ENCODE measurements at regions not wholly inside any gene's neighbourhood (a gene's known extent, or its start where the extent isn't known, plus 50 kb on each side); places are given as distances from the start of the nearest gene placed in this dataset.

DNA sequence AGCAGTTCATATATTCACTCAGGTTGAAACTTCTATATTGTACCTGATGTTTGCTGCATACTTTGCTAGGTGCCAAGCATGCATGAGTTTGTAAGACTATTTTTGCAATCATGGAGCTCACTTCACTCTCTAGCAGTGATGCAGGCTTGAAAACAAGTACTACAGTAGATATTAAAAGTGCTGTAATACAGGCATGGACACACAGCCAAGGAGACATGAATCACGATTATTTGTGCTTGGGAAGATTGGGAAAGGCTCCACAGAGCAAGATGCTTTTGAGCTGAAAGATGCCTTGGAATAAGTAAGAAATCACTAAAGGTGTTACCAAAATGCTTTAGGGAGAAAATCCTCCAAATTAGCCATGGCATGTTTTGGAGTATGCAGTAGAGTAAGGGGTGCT is 427.4 kb downstream of the UTRN start:
- H3K4me3 ChIP-seq (ENCODE audit: low read depth, low read length): no peak overlapping the region
- TF ChIP-seq, protein P1, sequence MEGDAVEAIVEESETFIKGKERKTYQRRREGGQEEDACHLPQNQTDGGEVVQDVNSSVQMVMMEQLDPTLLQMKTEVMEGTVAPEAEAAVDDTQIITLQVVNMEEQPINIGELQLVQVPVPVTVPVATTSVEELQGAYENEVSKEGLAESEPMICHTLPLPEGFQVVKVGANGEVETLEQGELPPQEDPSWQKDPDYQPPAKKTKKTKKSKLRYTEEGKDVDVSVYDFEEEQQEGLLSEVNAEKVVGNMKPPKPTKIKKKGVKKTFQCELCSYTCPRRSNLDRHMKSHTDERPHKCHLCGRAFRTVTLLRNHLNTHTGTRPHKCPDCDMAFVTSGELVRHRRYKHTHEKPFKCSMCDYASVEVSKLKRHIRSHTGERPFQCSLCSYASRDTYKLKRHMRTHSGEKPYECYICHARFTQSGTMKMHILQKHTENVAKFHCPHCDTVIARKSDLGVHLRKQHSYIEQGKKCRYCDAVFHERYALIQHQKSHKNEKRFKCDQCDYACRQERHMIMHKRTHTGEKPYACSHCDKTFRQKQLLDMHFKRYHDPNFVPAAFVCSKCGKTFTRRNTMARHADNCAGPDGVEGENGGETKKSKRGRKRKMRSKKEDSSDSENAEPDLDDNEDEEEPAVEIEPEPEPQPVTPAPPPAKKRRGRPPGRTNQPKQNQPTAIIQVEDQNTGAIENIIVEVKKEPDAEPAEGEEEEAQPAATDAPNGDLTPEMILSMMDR (IDR thresholded peaks at IDR 0.05; ENCODE audit: borderline replicate concordance, insufficient read depth, low read depth, low read length): no peak

DNA sequence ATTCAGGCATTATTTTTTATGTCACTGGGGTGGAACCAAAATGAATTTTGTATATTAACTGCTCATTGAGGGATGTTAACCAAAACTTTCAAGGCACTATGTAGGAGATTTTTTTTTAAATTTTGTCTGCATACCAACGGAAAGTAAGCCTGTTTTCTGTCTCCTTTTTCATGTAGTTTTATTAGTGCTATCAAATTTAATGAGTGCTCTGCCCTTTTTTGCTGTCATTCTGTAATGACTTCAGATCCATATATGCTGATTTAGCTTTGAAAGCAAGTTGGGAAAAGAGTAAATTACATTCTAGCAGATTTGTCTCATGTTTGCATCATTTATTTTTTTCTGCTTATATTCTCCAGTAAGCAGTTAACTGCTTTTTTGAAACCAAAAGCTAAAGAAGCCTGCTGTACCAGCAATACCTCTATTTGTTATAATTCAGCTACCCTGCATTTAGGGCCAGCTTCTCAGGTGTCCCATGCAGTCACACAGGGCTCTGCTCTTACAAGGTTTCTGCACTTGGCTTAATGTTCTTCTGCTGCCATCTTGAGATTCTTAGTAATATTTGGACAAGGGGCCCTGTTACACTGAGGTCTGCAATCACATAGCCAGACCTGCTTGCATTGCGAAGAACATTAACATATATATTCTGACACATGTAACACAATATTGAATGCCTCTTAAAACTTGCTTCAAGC is 429.0 kb downstream of the UTRN start:
- no peak overlapping the region for H3K4me3 ChIP-seq (ENCODE audit: low read depth, low read length)
- TF ChIP-seq, protein P1 (IDR thresholded peaks at IDR 0.05; ENCODE audit: borderline replicate concordance, insufficient read depth, low read depth, low read length): no peak

DNA sequence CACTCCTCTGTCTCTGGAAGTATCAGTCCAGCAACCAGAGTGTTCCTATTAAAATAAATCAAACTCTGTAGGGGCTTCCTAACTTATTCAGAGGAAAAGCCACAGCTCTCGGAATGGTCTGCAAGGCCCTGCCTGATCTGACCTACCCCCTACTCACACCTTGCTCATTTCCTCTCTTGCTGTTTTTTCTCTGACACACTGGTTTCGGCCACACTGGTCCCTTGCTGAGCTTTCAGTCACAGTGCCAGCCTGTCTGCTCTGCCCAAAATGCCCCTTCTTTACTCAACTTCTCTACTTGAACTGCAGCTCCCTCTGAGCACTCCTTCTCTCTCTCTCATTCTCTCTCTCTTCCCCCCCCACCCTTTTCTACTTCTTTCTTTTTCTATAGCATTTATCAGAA is 430.2 kb downstream of the UTRN start:
- no peak overlapping the region for H3K4me3 ChIP-seq (ENCODE audit: low read depth, low read length)
- TF ChIP-seq, protein P1 (IDR thresholded peaks at IDR 0.05; ENCODE audit: borderline replicate concordance, insufficient read depth, low read depth, low read length): no peak

DNA sequence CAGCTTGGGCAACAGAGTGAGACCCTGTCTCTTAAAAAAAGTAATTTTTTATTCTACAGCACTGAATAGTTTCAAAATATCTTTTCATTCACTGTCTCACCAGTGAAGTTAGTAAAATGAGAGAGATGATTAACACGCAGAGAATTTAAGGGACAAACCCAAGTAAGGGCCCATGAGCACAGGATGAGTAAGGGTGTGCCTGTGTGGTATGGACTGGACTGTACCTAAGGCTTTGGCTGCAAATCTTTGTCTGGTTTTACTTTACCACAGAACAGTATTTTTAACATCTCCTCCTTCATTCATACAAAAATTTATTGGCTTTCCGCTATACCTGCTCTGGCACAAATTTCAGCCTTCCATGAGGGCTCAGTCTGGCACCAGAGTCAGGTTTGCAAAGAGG is 433.3 kb downstream of the UTRN start:
- no peak overlapping the region for H3K4me3 ChIP-seq (ENCODE audit: low read depth, low read length)
- TF ChIP-seq, protein P1 (IDR thresholded peaks at IDR 0.05; ENCODE audit: borderline replicate concordance, insufficient read depth, low read depth, low read length): no peak

DNA sequence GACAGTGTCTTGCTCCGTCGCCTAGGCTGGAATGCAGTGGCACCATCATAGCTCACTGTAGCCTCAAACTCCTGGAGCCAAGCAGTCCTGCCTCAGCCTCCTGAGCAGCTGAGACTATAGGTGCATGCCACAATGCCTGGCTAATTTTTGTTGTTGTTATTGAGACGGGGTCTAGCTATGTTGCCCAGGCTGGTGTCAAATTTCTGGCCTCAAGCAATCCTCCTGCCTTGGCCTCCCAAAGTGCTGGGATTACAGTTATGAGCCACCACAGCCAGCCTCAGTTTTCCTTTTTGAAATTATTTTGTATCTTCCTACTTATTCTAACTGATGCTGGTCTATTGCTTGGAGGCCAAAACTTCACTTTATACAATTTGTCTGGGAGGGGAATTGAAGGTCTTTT is 436.1 kb downstream of the UTRN start:
- no peak overlapping the region for H3K4me3 ChIP-seq (ENCODE audit: low read depth, low read length)
- TF ChIP-seq, protein P1 (IDR thresholded peaks at IDR 0.05; ENCODE audit: borderline replicate concordance, insufficient read depth, low read depth, low read length): no peak

DNA sequence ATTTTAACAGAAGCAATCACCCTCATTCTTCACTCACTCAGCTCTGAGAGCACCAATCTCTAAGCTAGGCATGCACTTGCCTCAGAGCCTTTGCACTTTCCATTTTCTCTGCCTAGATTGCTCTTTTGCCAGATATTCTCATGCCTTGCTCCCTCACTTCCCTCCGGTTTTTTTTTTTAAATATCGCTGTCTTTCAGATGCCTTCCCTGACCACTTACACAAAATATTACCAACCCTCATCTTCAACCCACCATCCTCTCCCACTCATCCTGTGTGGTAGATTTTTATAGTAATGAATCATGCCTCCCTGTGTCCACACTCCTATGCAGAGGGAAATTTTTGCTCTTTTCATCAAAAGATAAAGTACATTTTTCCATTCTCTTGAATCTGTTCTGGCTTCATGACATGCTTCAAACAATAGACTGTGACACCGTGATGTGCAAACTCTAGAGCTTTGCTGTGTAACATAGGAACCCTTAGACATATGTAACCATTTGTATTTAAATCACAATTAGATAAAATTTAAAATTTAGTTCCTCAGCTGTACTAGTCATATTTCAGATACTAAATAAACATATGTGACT is 437.1 kb downstream of the UTRN start:
- TF ChIP-seq, protein P1 (IDR thresholded peaks at IDR 0.05; ENCODE audit: borderline replicate concordance, insufficient read depth, low read depth, low read length): no peak
- no peak overlapping the region for H3K4me3 ChIP-seq (ENCODE audit: low read depth, low read length)

DNA sequence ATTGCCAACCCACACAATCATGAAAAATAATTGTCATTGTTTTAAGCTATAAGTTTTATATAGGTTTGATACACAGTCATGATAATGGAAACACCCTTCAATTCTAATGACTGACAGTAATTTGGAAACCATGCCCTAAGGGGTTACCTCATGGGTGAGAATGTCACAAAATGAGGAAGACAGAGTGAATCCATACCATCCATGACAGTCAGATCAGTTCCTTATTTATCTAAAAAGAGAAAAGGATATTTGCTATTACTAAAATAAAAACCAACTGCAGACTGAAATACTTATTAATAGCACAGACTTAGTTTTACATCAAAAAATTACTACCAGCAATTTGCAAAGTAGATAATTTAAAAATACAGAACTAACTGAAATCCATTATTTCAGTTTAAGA is 437.8 kb downstream of the UTRN start:
- TF ChIP-seq, protein P1 (IDR thresholded peaks at IDR 0.05; ENCODE audit: borderline replicate concordance, insufficient read depth, low read depth, low read length): no peak
- H3K4me3 ChIP-seq (ENCODE audit: low read depth, low read length): no peak overlapping the region
